Cardiac muscle cell (in vitro differentiated cells and primary cell): ENCODE measurements at regions not wholly inside any gene's neighbourhood (a gene's known extent, or its start where the extent isn't known, plus 50 kb on each side); places are given as distances from the start of the nearest gene placed in this dataset.

ENCODE experiments used
- DNase-seq, 2 donors: peaks; one replicate each; pipeline versions ENCODE4 v3.0.0 to v3.0.0-alpha.2; 2010 to 2017; ENCODE audit warnings: low read depth in 1 of 2, low spot score in 1 of 2
- H3K27ac ChIP-seq: fragments of 200-600 bp; sonication (generic); 2 replicates; pipeline ENCODE4 v1.5.1; 2016
- H3K27me3 ChIP-seq: fragments of 200-600 bp; sonication (generic); 2 replicates; pipeline ENCODE4 v1.6.0; 2016; ENCODE audit warnings: control low read depth
- H3K36me3 ChIP-seq: fragments of 200-600 bp; sonication (generic); 2 replicates; pipeline ENCODE4 v1.5.1; 2016; ENCODE audit warnings: control low read depth
- H3K4me1 ChIP-seq: fragments of 200-600 bp; sonication (generic); 2 replicates; pipeline ENCODE4 v1.8.1; 2017; ENCODE audit warnings: low read depth, mild to moderate bottlenecking, mixed run types
- H3K4me3 ChIP-seq: fragments of 200-600 bp; sonication (generic); 2 replicates; pipeline ENCODE4 v1.5.1; 2016; ENCODE audit warnings: mild to moderate bottlenecking
- H3K9me3 ChIP-seq: fragments of 200-600 bp; sonication (generic); 2 replicates; pipeline ENCODE4 v1.5.1; 2017; ENCODE audit warnings: low read depth, mild to moderate bottlenecking, control low read depth
- CTCF ChIP-seq: IDR thresholded peaks from 2 replicates; pipeline ENCODE4 v1.5.1; 2012; ENCODE audit warnings: low read depth, mild to moderate bottlenecking, low read length

GRCh38 chr13:22405891-22406290 is 735.0 kb downstream of the FGF9 start:
- Histone ChIP-seq H3K27ac (peak overlapping the region; percentile 15), H3K9me3 (no peaks in the 10 kb centered on the region), H3K4me3 (no peak overlapping the region), H3K27me3 (no peaks in the 10 kb centered on the region), H3K36me3 (no peaks in the 10 kb centered on the region), H3K4me1 (peaks cover 12% of the 10 kb centered on the region)
- TF ChIP-seq CTCF: no peak
- DNase-seq: no peak

GRCh38 chr13:22412452-22412851 is 741.6 kb downstream of the FGF9 start:
- Histone ChIP-seq H3K27me3 (no peaks in the 10 kb centered on the region), H3K4me3 (no peak overlapping the region), H3K9me3 (no peaks in the 10 kb centered on the region), H3K27ac (no peak overlapping the region), H3K4me1 (no peaks in the 10 kb centered on the region), H3K36me3 (no peaks in the 10 kb centered on the region)
- DNase-seq: no peak
- TF ChIP-seq CTCF: no peak

- H3K4me1 ChIP-seq: no peaks in the 10 kb centered on the region
Observed at GRCh38 chr13:22422023-22422422, 751.1 kb downstream of the FGF9 start.

GRCh38 chr13:22422712-22423111 is 751.8 kb downstream of the FGF9 start:
- H3K9me3 ChIP-seq: no peaks in the 10 kb centered on the region
- no peak overlapping the region for H3K4me3 ChIP-seq
- no peak for TF ChIP-seq CTCF
- DNase-seq: no peak
- no peaks in the 10 kb centered on the region for H3K27me3 ChIP-seq
- peaks cover 2% of the 10 kb centered on the region for H3K4me1 ChIP-seq
- H3K27ac ChIP-seq: no peak overlapping the region
- no peaks in the 10 kb centered on the region for H3K36me3 ChIP-seq

More at GRCh38 chr13:22422023-22422422, 751.1 kb downstream of the FGF9 start:
- no peaks in the 10 kb centered on the region for H3K36me3 ChIP-seq
- no peak for TF ChIP-seq CTCF
- no peak overlapping the region for H3K27ac ChIP-seq
- no peak overlapping the region for H3K4me3 ChIP-seq
- H3K27me3 ChIP-seq: no peaks in the 10 kb centered on the region
- H3K9me3 ChIP-seq: no peaks in the 10 kb centered on the region
- no peak for DNase-seq

GRCh38 chr13:22423261-22423660 is 752.4 kb downstream of the FGF9 start:
- H3K27me3 ChIP-seq: no peaks in the 10 kb centered on the region
- H3K36me3 ChIP-seq: no peaks in the 10 kb centered on the region
- H3K4me1 ChIP-seq: peaks cover 8% of the 10 kb centered on the region
- no peak for TF ChIP-seq CTCF
- no peak overlapping the region for H3K27ac ChIP-seq
- H3K4me3 ChIP-seq: no peak overlapping the region
- H3K9me3 ChIP-seq: no peaks in the 10 kb centered on the region
- DNase-seq: no peak

GRCh38 chr13:22425087-22425486 is 754.2 kb downstream of the FGF9 start:
- peaks cover 13% of the 10 kb centered on the region for H3K4me1 ChIP-seq
- no peaks in the 10 kb centered on the region for H3K27me3 ChIP-seq
- DNase-seq: no peak
- H3K36me3 ChIP-seq: no peaks in the 10 kb centered on the region
- no peak overlapping the region for H3K27ac ChIP-seq
- no peak overlapping the region for H3K4me3 ChIP-seq
- no peak for TF ChIP-seq CTCF
- no peaks in the 10 kb centered on the region for H3K9me3 ChIP-seq
